Stimulated activated CD8-positive, alpha-beta memory T cell treated with anti-CD3 and anti-CD28 coated beads, Interleukin-2, amount 100 ng/mL, for 48 hours (primary cell): ENCODE measurements at regions not wholly inside any gene's neighbourhood (a gene's known extent, or its start where the extent isn't known, plus 50 kb on each side); places are given as distances from the start of the nearest gene placed in this dataset.
"Not testable (repeated sequence)": the region's sequence is repeated elsewhere in the genome, so short reads cannot be mapped to it uniquely, and the experiment has no call there.

Source experiments
- DNase-seq, 2 donors: peaks; one replicate each; pipeline ENCODE4 v3.0.0-alpha.2; 2020; ENCODE audit warnings: low read depth in 2 of 2

DNA sequence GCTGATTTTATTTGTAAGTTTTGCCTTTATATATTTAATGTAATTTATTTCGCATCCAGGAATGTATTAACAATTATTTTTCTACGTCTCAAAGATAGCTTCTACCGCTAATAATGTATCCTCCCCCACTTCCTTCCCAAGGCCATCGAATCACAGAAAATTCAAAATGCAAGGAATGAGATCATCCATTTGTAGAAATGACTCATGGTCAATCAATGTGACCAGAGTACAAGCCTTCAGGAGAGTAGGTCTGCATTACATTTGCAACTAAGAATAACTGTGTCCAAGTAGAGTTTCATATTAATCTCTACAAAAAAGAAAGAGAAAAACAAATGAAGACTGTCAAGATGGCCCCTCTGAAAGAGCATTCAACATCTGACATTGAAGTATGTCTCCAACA lies 205.9 kb upstream of the PHF14 start:
- DNase-seq: no peak

DNA sequence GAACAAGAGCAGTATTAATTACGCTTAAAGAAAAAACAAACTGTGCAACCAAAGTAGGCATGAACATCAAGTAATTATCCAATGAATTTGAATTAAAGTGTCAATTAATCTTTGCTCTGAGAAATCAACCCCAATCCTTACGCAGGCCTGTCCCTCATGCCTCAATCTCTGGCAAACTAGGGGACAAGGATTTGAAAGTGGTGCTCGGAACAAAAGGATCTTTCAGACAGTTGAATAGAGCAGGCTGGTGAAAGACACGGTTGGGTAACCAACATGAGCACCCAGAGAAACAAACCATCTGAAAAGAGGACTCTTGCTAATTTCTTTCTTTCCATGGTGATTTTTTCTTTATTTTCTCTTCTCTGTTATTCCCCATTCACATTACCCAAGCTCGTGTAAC lies 203.5 kb upstream of the PHF14 start:
- DNase-seq: no peak

DNA sequence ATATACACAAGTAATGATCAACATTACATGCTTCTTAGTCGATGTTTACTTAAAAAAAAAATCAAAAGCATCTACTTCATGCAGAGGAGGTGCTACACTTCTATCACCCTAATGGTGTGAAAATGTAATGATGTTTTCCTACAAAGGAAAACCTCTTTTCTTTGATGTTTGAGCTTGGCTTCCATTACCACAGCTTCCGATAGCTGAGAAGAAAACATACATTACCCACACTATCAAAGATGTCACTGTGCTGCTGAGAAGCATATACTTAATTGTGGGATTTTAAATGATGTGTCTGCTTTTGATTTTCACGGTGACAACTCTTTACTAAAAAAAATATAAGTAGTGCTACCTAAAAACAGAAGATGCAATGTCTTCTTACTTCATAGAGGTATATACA lies 200.2 kb upstream of the PHF14 start:
- no peak for DNase-seq

DNA sequence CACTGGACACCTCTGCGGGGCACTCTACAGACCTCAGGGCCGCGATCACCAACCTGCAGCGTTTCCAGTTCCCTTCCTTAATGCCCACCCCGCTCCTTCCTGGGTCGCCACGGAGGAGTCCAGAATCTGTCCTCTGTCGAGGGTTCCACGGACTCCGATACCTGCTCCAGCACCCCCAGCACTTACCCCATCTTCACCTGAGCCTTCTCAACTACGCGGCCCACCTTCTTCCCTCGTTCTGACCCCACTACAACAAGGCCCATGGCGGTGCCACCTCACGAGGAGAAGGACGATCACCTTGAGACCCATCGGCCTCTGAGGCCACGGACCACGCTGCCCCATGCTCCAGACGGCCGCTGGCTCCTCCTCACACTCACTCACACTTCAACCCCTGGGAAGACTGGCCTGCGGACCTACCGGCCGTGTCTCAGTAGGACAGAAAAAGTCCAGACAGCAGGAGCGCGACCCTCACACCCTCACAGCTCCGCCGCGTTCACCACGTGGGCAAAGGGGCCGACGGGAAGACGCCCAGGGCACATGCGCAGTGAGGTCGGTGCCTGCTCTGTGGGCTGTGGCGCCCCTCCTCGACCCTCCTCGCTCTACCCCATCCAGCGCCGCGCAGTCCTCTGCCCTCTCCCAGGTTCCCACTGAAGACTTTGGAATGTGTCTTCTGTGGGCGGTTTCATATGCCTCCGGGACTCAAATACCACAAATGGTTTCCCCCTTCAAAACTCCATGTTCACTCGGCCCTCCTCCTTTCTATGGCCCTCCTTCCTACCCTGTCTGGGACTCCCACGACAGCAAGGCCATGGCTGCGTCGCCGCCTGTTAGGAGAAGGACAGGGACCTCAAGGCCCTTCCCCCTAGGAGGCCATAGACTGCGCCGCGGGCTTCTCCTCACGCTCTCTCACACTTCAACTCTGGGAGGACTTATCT lies 193.9 kb upstream of the PHF14 start:
- DNase-seq: no peak

DNA sequence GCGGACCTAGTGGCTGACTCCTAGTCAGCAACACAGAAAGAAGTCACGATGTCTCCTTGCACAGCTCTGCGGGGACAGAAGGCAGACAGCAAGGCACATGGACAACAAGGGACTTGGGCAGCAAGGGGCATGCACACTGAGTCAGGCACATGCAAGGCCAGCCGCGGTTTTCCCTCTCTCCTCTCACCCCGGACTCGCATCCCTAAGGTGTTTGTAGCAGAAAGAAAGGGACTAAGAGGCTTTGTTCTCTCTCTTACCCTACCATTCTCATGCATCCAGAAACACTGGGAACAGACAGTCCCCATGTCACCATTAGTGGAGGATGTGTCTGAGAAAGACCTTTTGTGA lies 193.3 kb upstream of the PHF14 start:
- no peak for DNase-seq

DNA sequence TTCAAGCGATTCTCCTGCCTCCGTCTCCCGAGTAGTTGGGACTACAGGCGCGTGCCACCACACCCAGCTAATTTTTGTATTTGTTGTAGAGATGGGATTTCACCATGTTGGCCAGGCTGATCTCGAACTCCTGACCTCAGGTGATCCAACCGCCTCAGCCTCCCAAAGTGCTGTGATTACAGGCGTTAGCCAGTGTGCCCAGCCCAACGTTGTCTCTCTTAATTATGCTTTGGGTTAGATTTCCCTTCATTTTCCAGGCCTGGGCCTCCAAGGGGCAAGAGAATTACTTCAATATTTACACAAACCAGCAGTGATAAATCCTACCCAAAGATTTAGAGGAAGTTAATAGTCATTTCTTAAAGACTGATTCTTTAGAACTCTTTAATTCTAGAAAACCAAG lies 186.7 kb upstream of the PHF14 start:
- DNase-seq: not testable (repeated sequence)

DNA sequence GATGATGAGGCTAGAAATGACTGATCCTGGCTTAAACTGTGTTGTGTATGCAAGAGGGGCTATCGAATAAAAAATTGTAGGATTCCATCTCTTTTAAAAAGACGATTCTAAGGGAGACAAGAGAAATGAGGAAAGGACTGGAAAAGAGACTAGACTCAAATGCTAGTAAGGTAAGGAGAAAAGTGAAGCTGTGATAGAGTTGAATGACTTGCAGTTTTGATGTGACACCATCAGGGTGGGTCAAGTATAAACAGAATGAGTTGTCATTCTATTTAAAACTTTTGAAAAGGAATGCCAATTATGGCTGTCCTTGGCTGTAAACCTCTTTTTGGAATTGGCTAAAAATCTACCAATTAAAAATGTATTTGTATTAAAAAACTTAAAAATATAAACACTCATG lies 184.5 kb upstream of the PHF14 start:
- no peak for DNase-seq

DNA sequence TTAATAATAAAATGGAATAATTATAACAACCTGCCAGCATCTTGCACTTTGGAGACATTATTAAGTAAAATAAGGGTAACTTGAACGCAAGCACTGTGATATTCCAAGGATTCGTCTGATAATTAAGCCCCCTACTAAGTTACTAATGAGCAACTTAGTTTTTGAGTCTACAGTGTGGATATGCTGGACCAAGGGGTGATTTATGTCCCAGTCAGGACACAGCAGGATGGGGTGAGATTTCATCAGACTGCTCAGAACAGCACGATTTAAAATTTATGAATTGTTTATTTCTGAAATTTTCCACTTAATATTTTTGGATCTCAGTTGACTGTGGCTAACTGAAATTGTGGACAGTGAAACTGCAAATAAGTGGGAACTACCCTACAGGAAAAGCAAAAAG lies 182.8 kb upstream of the PHF14 start:
- no peak for DNase-seq

DNA sequence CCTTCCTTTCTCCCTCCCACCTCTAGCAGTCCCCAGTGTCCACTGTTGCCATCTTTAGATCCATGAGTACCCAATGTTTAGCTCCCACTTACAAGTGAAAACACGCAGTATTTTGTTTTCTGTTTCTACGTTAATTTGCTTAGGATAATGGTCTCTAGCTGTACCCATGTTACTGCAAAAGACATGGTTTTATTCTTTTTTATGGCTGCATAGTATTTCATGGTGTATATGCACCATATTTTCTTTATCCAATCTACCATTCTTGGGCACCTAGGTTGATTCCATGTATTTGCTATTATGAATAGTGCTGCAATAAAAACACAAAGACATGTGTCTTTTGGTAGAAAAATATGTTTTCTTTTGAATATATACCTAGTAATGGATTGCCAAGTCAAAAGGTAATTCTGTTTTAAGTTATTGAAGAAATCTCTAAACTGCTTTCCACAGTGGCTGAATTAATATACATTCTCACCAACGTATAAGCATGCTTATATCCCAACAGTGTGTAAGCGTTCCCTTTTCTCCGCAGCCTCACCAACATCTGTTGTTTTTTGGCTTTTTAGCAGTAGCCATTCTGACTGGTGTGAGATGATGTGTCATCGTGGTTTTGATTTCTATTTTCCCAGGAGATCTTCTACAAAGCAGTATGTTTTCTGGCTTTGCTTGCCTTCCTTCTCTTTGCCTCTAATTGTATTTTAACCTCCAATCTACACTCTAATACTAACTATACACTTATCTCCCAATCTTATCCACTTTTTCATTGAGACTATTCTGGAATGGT lies 179.5 kb upstream of the PHF14 start:
- no peak for DNase-seq

DNA sequence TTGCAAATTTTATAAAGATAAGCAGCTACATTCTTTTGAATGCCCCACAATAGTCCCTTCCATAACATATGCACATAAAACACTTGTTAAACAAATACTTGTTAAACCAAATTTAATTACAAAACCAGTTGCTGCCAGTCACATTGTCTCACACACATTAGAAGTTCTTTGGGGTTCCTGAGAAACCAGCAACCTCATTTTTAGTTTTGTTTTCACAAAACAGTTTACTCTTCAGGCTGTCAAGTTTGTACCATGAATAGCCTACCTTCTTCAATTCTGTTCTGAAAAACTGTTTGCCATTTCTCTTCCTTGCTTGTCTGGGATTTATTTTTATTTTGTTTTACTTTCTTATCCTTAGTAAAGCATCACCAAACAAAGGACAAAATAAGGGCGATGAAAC lies 176.5 kb upstream of the PHF14 start:
- no peak for DNase-seq

DNA sequence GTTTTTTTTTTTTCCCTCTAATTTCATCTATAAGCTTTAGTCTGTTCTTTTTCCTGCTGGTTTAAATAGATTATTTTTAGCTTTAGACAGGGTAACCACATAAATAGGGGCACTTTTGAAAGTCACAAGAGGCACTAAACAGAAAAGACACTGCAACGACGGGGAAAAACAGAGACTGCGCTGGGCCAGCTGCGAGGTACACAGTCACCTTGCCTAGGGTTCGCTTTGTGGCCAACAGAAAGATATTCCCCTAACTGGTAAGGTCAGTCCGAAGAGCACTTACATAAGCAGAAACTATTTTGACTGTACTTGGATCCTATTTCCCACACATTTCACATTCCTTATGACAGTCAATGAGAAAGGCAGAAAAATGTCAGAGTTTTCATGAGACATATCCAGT lies 175.6 kb upstream of the PHF14 start:
- no peak for DNase-seq

DNA sequence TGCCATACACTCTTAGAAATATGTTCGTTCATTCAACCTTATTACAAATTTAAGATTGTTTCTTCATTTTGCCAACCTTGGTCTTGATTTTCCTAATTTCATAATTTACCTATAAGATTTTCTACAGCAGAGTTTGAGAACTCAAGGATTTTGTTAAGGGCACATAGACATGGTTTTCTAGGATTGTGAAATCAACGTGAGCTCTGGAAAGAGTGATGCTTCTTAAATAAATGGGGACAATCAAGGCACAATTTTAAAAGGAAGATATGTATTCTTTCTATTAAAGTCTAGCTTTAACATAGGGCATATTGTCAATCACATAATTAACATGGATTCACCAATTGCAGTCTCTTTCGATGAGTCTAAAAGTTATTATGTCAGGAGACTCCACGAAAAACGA lies 174.2 kb upstream of the PHF14 start:
- DNase-seq: no peak

DNA sequence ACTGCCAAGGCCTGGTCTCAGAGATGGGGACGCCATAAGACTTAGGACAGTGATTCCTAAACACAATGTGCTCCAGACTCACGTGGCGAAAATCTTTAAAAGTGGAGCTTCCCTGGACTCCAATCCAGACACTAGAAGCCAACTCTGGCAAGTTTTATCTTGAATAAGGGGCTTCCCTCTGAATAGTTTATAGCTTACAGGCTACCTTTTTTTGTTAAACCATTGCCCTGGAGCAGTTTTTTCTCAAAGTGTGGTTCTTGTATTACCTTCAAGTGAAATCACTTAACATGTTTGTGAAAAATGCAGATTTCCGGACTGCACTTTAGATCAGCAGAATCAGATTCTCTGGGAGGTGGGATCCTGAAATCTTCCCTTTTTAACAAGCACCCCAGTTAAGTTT lies 171.7 kb upstream of the PHF14 start:
- DNase-seq: no peak

DNA sequence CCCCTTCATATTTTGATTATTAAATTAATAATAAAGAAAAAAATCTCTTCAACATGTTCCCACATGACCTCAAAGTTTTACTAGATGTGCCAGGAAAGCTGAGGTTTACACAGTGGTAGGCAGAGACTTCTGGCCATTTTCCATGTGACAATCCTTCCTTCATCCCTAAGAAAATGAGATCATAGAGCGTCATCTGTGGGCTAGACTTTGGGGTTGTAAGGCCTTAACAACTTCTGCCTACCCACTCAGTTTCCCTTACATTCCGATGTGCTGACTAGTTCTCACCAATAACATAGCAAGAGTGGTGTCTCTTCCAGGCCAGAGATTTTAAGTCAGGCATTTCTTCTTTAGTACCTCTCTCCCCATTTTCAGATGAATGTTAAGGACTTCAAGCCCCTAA lies 171.1 kb upstream of the PHF14 start:
- no peak for DNase-seq

DNA sequence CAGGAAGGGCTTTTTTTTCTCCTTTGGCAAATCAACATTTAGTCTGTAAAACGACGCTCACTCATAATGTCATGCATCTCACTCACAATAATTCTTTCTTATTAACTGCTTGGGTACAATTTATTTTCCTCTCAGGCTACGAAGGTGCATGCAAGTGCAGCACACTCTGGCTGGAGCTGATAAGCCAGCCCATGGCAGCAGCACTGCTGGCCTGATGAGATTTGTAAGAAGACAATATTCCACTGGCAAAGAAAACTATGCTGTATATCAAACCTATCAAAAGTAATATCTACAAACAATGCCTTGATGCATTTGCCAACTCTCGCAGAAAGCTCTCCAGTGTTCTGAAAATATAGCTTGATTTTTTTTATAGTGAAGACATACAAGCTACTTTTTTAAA lies 170.0 kb upstream of the PHF14 start:
- no peak for DNase-seq

DNA sequence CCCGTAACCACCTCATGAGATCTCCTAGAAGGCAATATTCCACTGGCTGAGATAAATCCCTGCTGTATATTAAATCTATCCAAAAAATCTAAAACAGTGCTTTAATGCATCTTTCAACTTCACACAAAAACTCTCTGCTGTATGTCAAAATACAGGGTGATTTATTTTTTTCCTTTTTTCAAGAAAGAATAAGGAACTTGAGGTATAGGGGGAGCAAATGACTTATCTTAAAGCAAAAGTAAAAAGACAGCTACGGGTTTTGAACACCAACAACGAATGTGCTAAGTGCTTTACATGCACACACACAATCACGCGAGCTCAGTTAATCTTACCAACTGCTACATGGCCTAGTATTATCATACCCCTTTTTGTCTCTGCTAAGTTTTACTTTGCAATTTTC lies 168.9 kb upstream of the PHF14 start:
- DNase-seq: no peak

DNA sequence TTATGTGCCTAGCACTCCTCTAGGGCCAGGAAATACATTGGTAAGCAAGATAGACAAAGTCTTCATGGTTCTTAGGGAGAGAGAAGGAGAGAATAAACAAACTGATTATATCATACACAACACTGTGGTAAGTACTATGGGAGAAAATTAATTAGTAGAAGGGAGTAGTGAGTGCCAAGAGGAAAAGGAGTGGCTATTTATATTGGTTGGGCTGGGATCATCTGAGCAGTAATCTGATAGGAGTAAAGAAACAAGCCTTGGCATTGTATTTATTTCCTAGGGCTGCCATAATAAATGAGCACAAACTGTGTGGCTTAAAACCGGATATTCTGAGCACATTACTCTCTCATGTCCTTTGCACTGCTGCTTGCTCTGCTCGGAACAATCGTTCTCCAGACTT lies 158.1 kb upstream of the PHF14 start:
- no peak for DNase-seq

DNA sequence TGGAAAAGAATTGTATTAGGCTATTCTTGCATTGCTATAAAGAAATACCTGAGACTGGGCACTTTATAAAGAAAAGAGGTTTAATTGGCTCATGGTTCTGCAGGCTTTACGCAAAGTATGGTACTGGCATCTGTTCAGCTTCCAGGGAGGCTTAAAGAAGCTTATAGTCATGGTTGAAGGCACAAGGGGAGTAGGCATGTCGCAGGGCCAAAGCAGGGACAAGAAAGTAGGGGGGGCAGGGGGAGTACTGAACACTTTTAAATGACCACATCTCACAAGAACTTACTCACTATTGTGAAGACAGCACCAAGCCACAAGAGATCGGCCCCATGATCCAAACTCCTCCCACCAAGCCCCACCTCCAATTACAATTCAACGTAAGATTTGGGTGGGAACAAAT lies 152.5 kb upstream of the PHF14 start:
- DNase-seq: no peak

DNA sequence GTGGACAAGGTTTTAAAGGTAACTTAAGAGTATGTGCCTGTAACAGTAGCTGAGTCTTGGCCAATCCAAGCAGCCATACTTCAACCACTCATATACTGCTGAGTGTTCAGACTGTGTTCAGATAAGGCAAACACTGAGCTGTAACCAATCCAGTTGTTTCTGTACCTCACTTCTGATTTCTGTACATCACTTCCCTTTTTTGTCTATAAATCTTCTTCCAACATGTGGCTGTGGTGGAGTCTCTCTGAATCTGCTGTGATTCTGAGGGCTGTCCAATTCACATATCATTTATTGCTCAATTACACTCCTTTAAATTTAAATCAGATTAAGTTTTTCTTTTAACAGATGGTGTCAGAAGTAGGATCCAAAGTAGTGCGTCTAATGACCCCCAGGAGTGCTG lies 149.5 kb upstream of the PHF14 start:
- DNase-seq: no peak

DNA sequence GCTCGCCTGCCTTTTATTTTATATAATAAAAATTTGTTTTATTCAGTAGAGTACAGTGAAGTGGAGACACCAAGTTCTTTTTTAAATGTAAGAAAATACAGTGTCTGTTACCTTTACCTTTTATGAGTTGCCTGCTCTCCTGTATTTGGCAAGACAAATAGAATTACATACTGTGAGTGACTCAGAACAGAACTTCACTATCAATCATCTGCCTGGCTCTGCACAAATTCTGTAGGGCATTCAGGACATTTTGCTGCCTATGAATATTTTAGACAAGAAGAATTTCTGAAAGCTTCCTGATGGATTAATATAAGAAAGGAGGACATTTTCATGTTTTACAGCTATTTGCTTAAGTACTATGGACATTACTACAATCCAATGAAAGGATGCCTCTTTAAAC lies 135.4 kb upstream of the PHF14 start:
- no peak for DNase-seq

DNA sequence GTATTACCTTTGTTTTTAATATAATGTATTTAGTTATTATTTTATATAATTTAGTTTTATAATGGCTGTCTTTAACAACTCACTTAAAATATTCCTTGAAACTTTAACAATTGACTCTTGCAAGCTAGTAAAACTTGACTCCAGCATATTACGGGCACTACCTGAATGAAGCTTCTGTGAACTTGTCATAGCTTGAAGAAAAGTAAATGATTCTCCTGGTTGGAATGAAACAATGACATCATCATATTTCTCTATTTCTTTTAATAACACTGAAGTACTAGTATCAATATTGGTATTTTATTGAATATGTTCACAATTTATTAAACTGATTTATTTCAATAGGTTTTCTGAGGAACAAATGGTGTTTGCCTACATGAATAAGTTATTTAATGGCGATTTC lies 128.4 kb upstream of the PHF14 start:
- DNase-seq: no peak

DNA sequence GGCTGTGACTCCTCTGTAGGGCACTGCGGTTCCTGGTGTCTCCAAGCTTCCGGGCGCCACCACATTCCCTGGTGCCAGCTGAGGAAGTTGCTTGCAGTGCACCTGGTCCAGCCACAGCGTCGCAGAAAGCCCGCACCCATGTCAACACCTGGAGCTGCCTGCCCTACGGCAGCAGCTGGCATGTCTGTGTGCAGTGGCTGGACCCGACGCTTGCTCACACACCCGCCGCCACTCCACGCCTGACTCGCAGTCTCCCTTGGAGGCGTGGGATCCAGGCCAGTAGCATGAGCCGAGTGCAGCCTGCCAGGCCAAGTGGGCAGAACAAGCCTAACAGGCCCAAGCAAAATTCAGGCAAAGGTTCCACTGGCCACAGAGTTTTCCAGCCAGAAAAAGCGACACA lies 118.1 kb upstream of the PHF14 start:
- DNase-seq: no peak

DNA sequence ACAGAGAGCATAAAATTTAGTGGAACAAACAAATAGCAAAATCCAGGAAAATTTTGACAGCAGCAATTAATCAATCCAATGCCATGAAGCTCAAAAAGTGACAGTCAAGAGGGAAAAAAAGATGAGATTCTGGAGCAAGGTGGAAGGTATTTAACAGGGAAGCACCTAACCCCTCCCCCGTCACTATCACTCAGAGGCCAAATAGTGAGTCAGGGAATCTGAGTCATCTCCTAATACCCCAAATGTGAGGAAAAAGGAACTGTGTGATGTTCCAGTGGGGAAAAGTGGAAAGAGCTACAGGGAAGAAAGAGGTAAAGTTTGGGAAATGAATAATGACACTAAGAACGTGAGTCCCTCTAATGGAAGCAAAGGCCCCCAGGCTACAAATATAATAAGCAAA lies 113.2 kb upstream of the PHF14 start:
- DNase-seq: no peak
